ENCODE measurements at regions not wholly inside any gene's neighbourhood (a gene's known extent, or its start where the extent isn't known, plus 50 kb on each side); places are given as distances from the start of the nearest gene placed in this dataset.

GRCh38 chr13:74706801-74707200 is 572.6 kb upstream of the KLF12 start:
- Histone ChIP-seq H3K79me2 (replicated peaks; ENCODE audit: insufficient read depth) (no peaks in the 10 kb centered on the region), H3K4me3 (no peak overlapping the region), H3K4me2 (no peak overlapping the region), H3K36me3 (ENCODE audit: insufficient read depth) (no peaks in the 10 kb centered on the region), H3K27me3 (ENCODE audit: insufficient read depth) (no peaks in the 10 kb centered on the region), H2AFZ (no peak overlapping the region), H3K4me1 (ENCODE audit: insufficient read depth) (no peaks in the 10 kb centered on the region), H3F3A (replicated peaks; ENCODE audit: low read depth) (no peaks in the 10 kb centered on the region), H3K27ac (ENCODE audit: low read depth) (no peak overlapping the region), H4K20me1 (replicated peaks; ENCODE audit: insufficient read depth) (no peaks in the 10 kb centered on the region), H3K9me2 (ENCODE audit: insufficient read depth) (peaks cover 14% of the 10 kb centered on the region)
- Mint-ChIP-seq H3K4me1 (peaks cover 2% of the 10 kb centered on the region; the same call in 2 of the 3 replicates), H3K4me3 (no peak overlapping the region), H3K9me3 (no peaks in the 10 kb centered on the region), H3K27me3 (ENCODE audit: insufficient read depth, low read depth, poor library complexity) (peaks cover 1% of the 10 kb centered on the region), H3K27ac (no peak overlapping the region), H3K36me3 (ENCODE audit: low read depth) (no peaks in the 10 kb centered on the region)
- no peak for TF ChIP-seq NANOG (IDR thresholded peaks at IDR 0.05; ENCODE audit: borderline replicate concordance)
- no peak for TF ChIP-seq EZH2phosphoT487 (IDR thresholded peaks at IDR 0.05; ENCODE audit: unreplicated experiment)
- no peak for TF ChIP-seq JUNB (IDR thresholded peaks at IDR 0.05; ENCODE audit: unreplicated experiment)
- TF ChIP-seq REST (IDR thresholded peaks at IDR 0.05; ENCODE audit: unreplicated experiment): no peak
- no peak for TF ChIP-seq EZH2 (IDR thresholded peaks at IDR 0.05; ENCODE audit: low read depth, unreplicated experiment)
- no peak for TF ChIP-seq CTCF (conservative IDR thresholded peaks at IDR 0.05; ENCODE audit: low read depth in 2 of 2)
- no peak for DNase-seq (ENCODE audit: low spot score)
- ATAC-seq: no peak

GRCh38 chr13:74705438-74705837 is 571.2 kb upstream of the KLF12 start:
- H3K4me1 Mint-ChIP-seq: peaks cover 2% of the 10 kb centered on the region; the same call in 2 of the 3 replicates
- no peak overlapping the region for H3K4me3 Mint-ChIP-seq
- Histone ChIP-seq H3K9me2 (ENCODE audit: insufficient read depth) (peaks cover 14% of the 10 kb centered on the region), H2AFZ (no peak overlapping the region), H3K79me2 (replicated peaks; ENCODE audit: insufficient read depth) (no peaks in the 10 kb centered on the region), H3F3A (replicated peaks; ENCODE audit: low read depth) (no peaks in the 10 kb centered on the region), H3K4me3 (no peak overlapping the region), H3K27me3 (ENCODE audit: insufficient read depth) (no peaks in the 10 kb centered on the region), H3K4me1 (ENCODE audit: insufficient read depth) (no peaks in the 10 kb centered on the region), H4K20me1 (replicated peaks; ENCODE audit: insufficient read depth) (no peaks in the 10 kb centered on the region), H3K4me2 (no peak overlapping the region), H3K27ac (ENCODE audit: low read depth) (no peak overlapping the region), H3K36me3 (ENCODE audit: insufficient read depth) (no peaks in the 10 kb centered on the region)
- H3K36me3 Mint-ChIP-seq (ENCODE audit: low read depth): no peaks in the 10 kb centered on the region
- DNase-seq (ENCODE audit: low spot score): no peak
- no peak overlapping the region for H3K27ac Mint-ChIP-seq
- ATAC-seq: no peak
- H3K9me3 Mint-ChIP-seq: no peaks in the 10 kb centered on the region
- peaks cover 1% of the 10 kb centered on the region for H3K27me3 Mint-ChIP-seq (ENCODE audit: insufficient read depth, low read depth, poor library complexity)
- TF ChIP-seq ZNF462 (CRISPR knock-in tag; IDR thresholded peaks at IDR 0.05): no peak
- no peak for TF ChIP-seq ETS1 (IDR thresholded peaks at IDR 0.05)
